HG03095 (cell line): ENCODE measurements at regions not wholly inside any gene's neighbourhood (a gene's known extent, or its start where the extent isn't known, plus 50 kb on each side); places are given as distances from the start of the nearest gene placed in this dataset.

Experiments
- ATAC-seq: cut with Tn5 transposase; IDR thresholded peaks from one replicate; pipeline ENCODE4 v1.9.1; 2021; ENCODE audit warnings: moderate library complexity; ENCODE audit not compliant: unreplicated experiment

DNA sequence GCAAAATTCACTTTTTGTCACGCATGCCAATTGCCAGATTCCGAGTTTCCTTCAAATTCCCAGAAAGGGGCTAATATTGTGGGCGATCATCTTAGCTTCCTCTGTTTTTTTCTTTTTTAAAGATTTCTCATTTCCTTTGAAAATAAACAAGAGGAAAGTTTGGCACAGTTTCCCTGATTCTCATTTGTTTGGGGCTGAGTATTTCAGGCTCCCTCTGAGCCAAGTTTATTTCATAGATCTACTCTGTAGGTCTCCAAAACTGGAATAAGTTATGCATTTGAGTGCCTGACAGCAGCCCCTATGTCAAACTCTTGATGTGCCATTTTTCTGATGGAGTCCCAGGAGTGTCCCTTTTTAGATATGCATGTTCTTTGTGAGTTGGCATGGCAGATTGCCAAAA lies 1297.2 kb upstream of the WWC1 start:
- no peak for ATAC-seq

DNA sequence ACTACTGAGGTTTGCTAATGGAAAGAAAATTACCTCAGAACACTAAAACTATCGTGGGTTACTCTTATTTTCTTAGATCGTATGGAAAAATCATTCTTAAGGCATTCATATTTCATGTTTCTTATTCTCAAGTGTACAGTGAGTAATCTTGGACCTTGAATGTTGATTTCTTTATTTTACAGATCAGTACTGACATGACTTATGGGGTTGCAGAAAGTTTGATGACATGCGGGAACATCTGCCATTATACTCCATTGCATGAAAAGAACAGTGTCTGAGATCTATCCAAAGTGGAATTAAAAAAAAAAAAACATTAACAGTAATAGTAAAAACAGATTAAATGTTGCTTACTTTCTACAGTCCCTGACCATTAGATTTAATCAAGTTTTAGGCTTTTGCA lies 1290.2 kb upstream of the WWC1 start:
- ATAC-seq: no peak

DNA sequence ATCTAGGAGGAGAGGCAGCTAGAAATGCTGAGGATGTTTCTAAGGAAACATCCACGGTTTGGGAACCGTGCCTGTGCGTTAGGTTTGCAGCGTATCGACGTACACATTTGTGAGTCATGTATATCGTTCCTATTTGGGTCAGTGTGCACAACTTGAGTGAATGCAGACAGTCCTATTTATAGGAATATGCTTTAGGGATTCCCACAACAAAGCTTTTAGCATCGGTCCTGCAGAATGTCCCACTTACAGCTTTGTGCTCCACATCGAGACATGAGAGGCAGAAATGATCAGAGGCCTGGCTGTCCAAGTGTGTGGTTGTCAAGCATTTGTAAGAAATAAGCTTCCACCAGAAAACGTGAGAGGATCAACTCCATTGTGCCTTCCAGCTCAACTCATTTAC lies 1282.7 kb upstream of the WWC1 start:
- no peak for ATAC-seq

DNA sequence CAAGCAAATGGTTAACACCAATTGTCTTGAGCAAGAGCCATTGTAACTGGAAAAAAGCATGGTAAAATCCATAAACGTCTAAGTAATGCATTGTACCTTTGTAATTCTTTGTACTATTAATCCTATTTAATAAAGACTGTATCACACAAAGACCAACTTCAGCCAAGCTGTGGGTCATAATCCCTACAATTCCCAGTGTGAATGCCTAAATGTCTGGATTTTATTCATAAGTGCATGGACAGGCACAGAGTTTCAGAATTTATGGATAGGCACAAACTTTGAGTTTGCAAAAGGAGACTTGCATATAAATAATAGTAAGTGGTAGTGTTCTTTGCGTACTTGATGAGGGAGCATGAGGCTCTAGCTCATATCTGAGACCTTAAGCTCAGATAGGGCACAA lies 1280.2 kb upstream of the WWC1 start:
- ATAC-seq: no peak

DNA sequence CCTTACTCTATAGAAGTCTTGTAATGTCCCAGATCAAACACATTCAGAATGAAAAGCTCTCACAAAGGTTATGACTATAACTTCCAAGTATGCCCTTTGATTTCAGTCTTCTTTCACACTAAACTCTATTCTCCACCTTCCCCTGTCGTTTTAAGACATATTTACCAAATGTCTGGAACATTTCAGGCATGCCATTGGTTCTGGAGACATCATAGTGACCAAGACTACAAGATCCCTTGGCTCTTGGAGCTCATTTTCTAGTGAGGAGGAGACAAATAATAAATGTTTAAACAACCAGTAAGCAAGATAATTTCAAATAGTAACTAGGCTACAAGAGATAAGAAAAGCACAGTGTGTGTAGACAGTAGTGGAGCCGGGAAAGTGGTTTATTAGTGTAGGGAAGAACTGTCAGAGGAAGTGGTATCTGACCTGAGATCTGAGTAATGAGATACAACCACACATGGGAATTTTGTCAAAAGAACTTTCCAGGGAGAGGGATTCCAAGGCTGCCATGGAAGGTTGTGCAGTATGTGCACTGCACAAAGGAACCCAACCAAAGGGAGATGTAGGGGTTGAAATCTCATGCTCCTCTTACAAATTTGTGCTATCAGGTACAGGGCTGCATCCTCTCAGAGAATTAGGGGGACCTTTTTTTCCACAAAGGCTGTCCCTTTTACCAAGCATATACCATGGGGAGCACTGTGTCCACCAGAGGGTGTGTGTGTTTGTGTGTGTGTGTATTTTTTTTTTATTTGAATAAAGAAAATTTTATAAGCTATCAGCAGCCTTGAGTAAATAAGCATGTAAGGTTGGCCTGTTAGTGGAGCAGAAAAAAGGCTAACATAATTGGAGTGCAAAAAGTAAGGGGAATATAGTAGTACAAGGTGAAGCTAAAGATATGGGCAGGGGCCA lies 1279.1 kb upstream of the WWC1 start:
- no peak for ATAC-seq

DNA sequence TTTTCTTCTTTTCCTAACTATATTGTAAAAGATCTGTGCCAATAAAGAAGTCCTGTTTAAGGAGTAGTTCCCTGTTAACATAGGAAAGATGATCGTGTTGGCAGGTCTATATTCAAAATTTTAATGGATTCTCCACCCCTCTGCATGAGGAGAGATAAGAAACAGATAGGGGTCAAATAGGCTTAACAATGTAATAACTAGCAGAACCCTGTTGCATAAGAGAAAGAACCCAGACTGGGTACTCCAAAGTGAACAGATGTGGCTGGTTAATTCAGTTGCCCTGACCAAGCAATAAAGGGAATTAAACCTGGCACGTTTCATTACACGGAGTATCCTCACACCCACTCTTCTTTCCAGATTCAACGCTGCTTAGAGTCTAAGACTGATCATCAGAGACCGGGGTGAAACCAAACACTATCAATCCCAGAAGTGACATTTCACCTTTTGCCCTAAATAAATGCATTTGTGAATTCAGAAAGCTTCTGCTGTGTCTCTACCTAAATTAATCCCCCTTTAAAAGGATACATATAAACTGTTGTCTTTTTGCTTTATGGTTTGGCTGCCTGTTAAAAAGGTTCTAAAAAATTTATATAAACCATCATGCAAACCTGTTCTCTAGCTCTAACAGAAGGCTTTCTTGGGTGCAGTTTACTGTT lies 1276.9 kb upstream of the WWC1 start:
- ATAC-seq: no peak

DNA sequence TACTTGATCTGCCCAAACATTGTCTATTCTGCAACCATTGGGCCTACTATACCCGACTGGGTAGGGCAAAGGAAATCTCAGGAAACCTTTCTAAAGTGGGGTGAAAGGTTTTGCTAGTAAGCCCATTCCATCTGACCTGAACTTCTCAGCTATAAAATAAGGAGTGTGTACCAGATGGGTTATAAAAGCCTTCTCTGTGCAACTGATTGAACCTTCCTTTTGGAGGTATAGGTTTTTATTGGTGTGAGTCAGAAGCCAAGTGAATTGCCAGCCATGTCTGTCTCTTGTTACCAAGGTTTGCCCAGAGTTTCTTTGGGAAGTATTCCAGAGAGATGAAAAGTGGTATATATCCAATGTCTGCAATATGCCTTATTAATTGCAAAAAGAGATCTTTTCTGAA lies 1271.0 kb upstream of the WWC1 start:
- no peak for ATAC-seq

DNA sequence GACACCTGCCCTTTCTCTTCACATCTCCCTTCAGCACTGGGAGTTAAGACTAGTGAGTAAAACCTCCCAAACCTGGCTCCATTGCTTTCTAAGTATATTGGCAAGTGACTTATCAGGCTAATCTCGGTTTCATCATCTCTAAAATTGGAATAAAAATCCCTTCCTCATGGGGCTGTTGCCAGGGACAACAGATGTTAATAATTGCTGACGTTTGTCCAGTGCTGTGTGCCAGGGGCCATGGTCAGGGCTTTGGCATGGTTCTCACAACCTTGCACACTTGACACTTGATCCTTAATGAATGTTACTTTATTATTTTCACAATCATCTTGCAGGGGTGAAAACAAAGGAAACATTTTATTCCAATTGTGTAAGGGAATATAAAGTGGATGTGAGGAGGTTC lies 1262.0 kb upstream of the WWC1 start:
- no peak for ATAC-seq

DNA sequence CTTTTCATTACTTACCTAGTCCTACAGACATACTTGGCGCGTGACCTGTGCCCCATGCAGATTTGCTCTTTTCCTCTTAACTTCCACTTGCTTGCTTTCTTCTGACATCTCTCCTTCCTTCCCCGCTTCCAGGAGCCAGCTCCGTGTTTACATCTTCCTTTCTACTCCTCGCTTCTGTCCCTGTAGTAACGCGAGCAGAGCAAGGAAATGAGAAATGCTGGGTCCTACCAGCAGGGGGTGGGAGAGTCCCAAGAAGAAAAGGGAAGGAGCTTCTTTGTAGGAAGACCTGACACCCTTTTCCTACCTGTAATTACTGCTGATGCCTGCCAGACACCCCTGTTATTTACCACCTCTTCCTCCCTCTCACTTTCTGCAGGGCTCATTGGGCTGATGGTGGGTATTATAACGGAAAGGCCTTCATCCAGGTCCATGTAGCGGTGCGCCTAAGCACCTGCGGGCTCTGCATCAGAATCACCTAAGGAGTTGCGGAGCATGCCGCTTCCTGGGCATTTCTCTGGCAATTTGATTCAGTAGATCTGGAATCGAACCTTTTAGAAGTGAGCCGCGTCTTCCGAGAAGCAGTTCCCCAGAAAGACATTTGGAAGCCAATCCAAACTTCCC lies 1260.8 kb upstream of the WWC1 start:
- no peak for ATAC-seq

DNA sequence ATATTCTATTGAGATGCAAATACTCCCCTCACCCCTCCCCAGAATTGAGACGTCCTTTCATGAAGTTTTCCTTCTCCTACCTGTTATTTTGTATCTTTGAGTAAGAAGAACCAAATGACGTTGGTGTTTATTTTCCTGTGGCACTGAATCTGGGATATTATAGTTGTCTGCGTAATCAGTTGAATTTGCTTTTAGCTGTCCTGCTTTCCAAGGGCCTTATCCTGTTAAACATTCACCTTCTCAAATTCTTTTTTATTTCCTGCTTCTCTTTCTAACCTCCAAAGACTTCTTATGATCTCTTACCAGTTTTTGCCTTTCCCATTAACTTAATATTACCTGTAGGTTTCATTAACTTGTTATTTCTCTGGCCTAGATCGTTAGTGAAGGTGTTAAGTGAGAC lies 1254.9 kb upstream of the WWC1 start:
- ATAC-seq: no peak

DNA sequence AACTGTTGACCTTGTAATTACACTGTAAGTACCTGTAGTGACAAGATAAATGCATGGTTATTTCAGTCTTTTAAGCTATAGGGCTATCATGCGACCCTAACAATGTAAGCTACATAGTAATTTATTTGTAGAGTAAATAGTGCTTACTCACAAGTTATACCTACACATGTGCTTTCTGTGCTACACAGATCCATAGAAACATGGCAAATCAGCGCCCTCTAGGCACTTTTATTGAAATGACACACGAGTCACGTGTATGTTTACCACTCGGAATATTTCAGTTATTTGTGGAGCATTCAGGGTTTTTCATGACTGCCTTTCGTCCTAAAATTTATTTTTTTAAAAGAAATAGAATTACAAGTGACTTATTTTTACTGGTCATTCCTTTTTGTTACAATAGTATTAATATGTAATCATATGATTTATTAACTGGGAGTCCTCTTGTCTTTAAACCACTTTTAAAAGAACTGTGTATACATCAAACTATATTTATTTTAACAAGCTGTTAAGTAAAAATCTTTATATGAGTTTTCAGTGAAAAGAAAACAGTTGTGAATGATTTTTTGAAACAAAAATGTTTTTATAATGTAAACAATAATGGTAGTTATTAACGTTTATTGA lies 1242.3 kb upstream of the WWC1 start:
- no peak for ATAC-seq

DNA sequence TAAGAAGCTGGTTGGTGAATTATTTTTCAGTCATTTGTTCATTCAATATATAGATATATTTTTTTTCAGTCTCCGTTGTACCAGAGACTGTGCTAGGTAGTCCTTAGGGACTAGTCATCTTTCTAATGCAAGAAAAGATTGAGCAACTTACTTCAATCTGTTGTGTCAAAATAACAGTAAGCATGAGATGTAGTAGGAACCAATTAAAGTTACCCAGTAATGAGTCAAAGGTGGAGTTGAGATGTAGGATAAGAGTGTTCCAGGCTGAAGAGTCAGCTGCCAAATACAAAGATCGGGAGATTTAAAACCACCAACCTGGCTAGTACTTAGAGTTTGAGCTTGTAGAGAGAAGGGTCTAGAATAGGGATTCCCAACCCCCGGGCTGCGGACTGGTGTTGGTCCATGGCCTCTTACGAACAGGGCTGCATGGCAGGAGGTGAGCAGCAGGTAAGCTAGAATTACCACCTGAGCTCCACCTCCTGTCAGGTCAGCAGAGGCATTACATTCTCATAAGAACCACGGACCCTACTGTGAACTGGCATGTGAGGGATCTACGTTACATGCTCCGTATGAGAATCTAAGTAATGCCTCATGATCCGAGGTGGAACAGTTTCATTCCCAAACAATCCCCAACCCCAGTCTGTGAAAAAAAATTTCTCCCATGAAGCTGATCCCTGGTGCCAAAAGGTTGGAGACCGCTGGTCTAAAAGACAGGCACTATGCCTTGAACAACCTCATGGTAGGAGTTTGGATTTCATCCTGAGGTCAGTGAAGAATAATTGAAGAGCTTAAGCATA lies 1241.5 kb upstream of the WWC1 start:
- no peak for ATAC-seq

DNA sequence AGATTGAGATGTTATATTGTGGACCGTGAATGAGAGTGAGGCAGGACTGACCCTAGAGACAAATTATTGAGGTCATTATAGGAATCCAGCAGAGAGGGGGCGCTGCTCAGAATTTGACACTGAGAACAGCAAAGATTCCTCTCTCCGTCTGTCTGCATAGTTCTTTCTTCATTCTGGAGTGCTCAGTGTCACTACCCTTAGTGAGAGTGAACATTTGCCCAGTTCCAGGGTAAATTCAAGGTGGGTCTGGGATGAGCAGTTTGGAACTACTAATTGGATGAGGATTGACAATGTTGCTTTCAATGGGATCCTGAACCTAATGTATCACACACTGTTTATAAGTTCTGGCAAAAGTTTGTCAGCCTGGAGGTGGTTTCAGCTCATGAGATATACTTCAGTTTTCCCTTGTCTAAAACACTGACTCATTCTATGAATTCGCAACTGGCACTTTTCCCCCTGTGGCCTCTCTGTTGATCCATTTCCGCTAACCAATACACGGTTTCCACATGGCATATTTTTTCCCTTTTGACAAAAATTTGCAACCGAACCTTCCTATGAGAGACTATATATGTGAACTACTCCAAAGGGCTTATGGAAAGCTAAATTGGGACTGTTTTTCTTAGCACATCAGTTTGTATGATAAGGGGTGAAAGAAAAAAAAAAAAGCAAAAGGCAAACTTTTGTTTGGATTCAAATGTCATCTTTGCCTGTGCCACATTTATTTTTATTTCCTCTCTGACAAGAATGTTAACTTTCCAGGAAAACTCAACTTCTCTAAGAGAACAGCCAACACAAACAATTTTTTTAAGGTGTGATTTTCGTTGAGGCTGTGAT lies 1240.7 kb upstream of the WWC1 start:
- ATAC-seq: no peak

DNA sequence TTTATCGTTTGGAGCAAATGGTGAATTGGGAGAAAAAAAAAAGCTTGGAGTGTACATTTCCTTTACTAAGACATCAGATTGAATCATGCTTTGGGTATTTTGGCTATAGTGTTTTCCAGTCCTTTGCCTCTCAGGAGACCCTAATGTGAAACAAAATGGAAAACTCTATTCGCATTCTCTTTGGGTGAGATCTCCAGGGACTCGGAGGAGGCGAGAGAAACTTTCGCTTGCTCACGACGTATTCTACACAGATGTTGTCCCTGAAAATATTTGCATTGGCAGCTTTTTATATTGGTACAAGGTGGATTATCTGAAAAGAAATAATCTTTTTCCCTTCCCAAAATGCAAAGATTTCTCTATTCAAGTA lies 1240.1 kb upstream of the WWC1 start:
- no peak for ATAC-seq

DNA sequence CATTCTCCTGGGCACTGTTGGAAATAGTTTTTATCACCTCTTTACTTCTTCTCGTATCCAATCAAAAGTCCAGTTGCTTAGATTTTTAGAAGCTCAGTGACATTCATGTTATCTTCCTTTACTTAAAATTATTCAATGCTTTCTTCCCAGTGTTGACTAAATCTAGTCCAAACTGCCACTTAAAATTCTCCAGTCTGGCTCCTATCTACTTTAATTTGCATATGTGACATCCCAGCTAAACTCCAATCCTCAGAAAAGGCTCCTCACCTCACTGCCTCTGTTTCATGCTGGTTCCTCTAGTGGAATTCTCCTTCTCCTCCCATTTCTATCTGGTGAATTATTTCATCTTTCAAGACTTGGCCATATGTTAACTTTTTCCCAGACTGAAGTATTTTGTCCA lies 1238.7 kb upstream of the WWC1 start:
- no peak for ATAC-seq

DNA sequence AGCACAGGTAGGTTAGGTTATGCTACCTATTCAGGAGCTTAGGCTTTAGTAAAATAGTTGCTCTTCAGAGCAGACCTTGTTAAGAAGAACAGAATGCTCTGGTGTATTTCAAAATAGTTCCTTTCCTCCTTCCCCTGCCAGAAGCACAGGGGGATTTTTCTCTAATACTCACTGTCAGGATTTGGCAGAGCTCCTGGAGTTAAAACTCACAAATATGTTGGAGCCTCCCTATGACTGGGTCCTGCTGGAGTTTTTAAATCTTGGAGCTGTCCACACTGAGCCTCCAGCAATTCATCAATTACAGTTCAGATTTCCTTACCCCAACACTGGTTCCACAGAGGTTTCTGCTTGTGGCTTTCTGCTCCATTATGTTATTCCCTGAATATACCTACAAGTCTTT lies 1233.8 kb upstream of the WWC1 start:
- no peak for ATAC-seq

DNA sequence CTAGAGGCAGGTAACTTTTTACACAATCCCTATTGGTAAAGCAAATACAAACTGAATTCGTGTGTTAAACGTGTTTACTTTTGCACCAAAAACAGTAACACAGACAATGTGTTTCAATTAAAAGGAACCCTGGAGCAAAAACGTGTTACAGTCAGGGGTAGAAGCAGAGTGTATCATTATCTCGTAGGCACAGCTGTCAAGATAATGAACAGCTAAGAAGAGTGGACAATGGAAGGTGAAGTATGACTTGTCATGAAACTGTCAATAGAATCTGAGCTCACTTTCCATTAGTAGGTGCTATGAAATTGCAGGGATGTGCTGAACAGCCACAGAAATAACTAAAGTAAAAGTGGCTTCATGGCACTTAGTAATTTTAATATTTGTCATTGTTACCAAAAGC lies 1229.8 kb upstream of the WWC1 start:
- ATAC-seq: no peak

DNA sequence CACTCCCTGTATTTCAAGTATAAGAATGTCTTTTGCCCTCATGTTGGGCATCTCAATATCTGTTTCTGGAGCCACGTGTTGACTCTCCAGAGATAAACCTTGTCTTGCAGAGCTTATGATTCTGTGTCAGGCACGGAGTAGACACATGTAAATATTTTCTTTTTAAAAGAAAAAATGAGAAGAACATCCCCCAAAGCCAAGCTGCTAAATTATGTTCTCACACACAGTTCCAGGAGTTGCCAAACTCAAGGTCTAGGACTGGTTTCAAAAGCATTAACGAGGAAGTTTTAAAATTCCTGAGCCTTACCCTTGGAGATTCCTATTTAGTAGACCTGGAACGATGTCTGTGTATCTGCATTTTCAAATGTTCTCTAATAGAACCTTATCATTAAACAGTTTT lies 1228.3 kb upstream of the WWC1 start:
- ATAC-seq: no peak

DNA sequence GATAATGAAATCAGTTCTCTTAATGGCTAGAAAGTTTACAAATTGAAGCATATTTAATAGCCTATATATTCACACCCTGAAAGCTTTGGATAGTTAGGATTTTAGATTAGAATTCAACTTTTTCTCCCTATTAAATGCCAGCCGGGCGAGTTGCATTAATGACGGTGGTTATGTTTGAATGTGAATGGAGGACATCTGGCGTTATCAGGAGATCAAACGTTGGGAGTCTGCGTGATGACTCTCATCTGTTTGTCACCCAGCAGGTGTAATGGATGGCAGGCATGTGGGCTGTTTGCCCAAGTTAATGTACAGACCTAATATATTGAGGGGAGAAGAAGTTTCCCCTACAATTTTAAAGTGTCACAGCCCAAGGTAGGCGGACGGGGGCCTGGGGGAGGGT lies 1227.7 kb upstream of the WWC1 start:
- no peak for ATAC-seq

DNA sequence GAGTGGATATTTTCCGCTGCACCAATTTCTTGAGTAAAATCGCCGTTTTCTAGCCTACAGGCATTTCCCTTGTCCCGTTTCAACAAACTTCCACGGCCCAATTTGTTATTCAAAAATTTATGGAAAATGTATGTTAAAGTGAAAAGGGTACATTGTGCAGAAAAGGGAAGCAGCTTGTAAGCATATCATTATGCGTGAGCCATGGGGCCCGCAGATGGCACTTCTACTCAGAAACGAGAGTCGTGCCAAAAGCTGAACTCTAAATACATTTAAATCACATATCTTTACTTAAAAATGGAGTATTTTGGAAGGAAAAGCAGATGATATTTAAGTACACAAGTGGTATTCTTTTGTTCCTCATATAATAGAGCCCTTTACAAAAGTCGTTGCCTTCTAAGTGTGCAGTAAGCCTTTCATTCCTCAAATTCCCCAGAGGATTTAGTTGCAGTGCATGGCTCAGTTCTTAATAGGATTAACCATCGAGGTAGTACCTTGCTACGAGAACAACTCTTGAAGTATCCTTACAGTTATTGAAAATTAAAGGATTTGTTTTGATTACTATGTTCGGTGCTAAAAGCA lies 1227.2 kb upstream of the WWC1 start:
- ATAC-seq: no peak
